Naive thymus-derived CD4-positive, alpha-beta T cell (primary cell): ENCODE measurements at regions not wholly inside any gene's neighbourhood (a gene's known extent, or its start where the extent isn't known, plus 50 kb on each side); places are given as distances from the start of the nearest gene placed in this dataset.

Experiments
- ATAC-seq: fragments of 150-1000 bp; cut with Tn5 transposase; 2 replicates; pipeline ENCODE4 v1.10.0; 2021; ENCODE audit warnings: mild to moderate bottlenecking, moderate library complexity
- CTCF ChIA-PET: fragments of 350-600 bp; sonication (Branson Sonifier 250); formaldehyde crosslinking; loops from one replicate; lab custom pipeline; 2021; ENCODE audit warnings: antibody characterized with exemption; lab: Charles Lee
- POLR2A ChIA-PET: fragments of 350-600 bp; sonication (Branson Sonifier 250); formaldehyde crosslinking; loops from one replicate; lab custom pipeline; 2021; ENCODE audit warnings: antibody characterized with exemption, inconsistent platforms; lab: Charles Lee
- DNase-seq, 9 donors: peaks; one replicate each; pipeline versions ENCODE4 v3.0.0 to v3.0.0-alpha.2; 2020 to 2022; ENCODE audit warnings: mixed read lengths in 1 of 9
- H3K27ac ChIP-seq: one replicate; pipeline ENCODE4 v1.7.0; 2013; ENCODE audit warnings: mild to moderate bottlenecking, low read depth, low read length, moderate library complexity
- H3K27me3 ChIP-seq, 2 donors: one replicate each; pipeline ENCODE4 v1.7.0; 2013; ENCODE audit warnings: low read length in 2 of 2, mild to moderate bottlenecking in 2 of 2, moderate library complexity in 2 of 2; ENCODE audit not compliant: control insufficient read depth in 2 of 2, insufficient read depth in 2 of 2
- H3K36me3 ChIP-seq, 3 experiments: 1 replicate in 2 of 3; 2 replicates in 1 of 3; pipeline ENCODE4 v1.7.0; 2013; ENCODE audit warnings: low read length in 3 of 3, mild to moderate bottlenecking in 3 of 3, moderate library complexity in 1 of 3; ENCODE audit not compliant: insufficient read depth in 3 of 3, control insufficient read depth in 2 of 3
- H3K4me1 ChIP-seq, 2 donors: one replicate each; pipeline ENCODE4 v1.7.0; 2013; ENCODE audit warnings: low read length in 2 of 2, mild to moderate bottlenecking in 2 of 2, moderate library complexity in 1 of 2; ENCODE audit not compliant: control insufficient read depth in 2 of 2, insufficient read depth in 2 of 2
- H3K4me3 ChIP-seq: 2 replicates; pipeline ENCODE4 v1.7.0; 2013; ENCODE audit warnings: mild to moderate bottlenecking, low read length
- H3K9me3 ChIP-seq, 3 experiments: 1 replicate in 2 of 3; 2 replicates in 1 of 3; pipeline ENCODE4 v1.7.0; 2013; ENCODE audit warnings: low read length in 3 of 3; ENCODE audit not compliant: control insufficient read depth in 2 of 3
- H3K27ac Mint-ChIP-seq, 9 donors: one replicate each; pipeline ENCODE4 v1.8.0; 2020 to 2022; ENCODE audit warnings: mixed read lengths in 9 of 9, mild to moderate bottlenecking in 8 of 9, moderate library complexity in 5 of 9, inconsistent platforms in 2 of 9
- H3K27me3 Mint-ChIP-seq, 5 donors: one replicate each; pipeline ENCODE4 v1.8.0; 2021 to 2022; ENCODE audit warnings: mixed read lengths in 5 of 5, mild to moderate bottlenecking in 1 of 5
- H3K36me3 Mint-ChIP-seq, 5 donors: one replicate each; pipeline ENCODE4 v1.8.0; 2020 to 2022; ENCODE audit warnings: mixed read lengths in 5 of 5, mild to moderate bottlenecking in 3 of 5, inconsistent platforms in 1 of 5
- H3K4me1 Mint-ChIP-seq, 7 donors: one replicate each; pipeline ENCODE4 v1.8.0; 2020 to 2022; ENCODE audit warnings: mixed read lengths in 7 of 7, mild to moderate bottlenecking in 3 of 7, inconsistent platforms in 1 of 7
- H3K4me3 Mint-ChIP-seq, 10 donors: one replicate each; pipeline ENCODE4 v1.8.0; 2020 to 2022; ENCODE audit warnings: mild to moderate bottlenecking in 10 of 10, mixed read lengths in 10 of 10, moderate library complexity in 6 of 10, inconsistent platforms in 2 of 10
- H3K9me3 Mint-ChIP-seq, 11 donors: one replicate each; pipeline ENCODE4 v1.8.0; 2020 to 2022; ENCODE audit warnings: mixed read lengths in 11 of 11, mild to moderate bottlenecking in 4 of 11, inconsistent platforms in 1 of 11, moderate library complexity in 1 of 11
- intact Hi-C, 2 donors: fragments of 100-400 bp; cut with micrococcal nuclease; formaldehyde crosslinking; loops; one replicate each; pipeline ENCODE4 v1.15.1; 2023

- peaks cover 0 to 3% (median 0%) of the 10 kb centered on the region in 11 donors for H3K9me3 Mint-ChIP-seq
- Histone ChIP-seq H3K27ac (no peak overlapping the region), H3K27me3 (no peaks in the 10 kb centered on the region), H3K36me3 (no peaks in the 10 kb centered on the region), H3K4me1 (peaks cover 0 to 16% of the 10 kb centered on the region in 2 donors), H3K9me3 (no peaks in the 10 kb centered on the region), H3K4me3 (no peak overlapping the region)
- DNase-seq (no peak), ATAC-seq (no peak)
- peaks cover 0 to 6% (median 5%) of the 10 kb centered on the region in 5 donors for H3K27me3 Mint-ChIP-seq
- CTCF ChIA-PET: no interaction called here
- H3K4me3 Mint-ChIP-seq: no peak overlapping the region
- POLR2A ChIA-PET: no interaction called here
- intact Hi-C loops: no loop called here
- no peaks in the 10 kb centered on the region for H3K36me3 Mint-ChIP-seq
- H3K27ac Mint-ChIP-seq: no peak overlapping the region
- H3K4me1 Mint-ChIP-seq: peaks cover 7 to 24% (median 20%) of the 10 kb centered on the region in 7 donors
Observed at GRCh38 chr16:89038811-89039735, 54.6 kb upstream of the ACSF3 start.

- Histone ChIP-seq H3K27me3 (no peaks in the 10 kb centered on the region), H3K27ac (no peak overlapping the region), H3K4me1 (peaks cover 0 to 12% of the 10 kb centered on the region in 2 donors), H3K9me3 (no peaks in the 10 kb centered on the region), H3K36me3 (no peaks in the 10 kb centered on the region), H3K4me3 (no peak overlapping the region)
- Mint-ChIP-seq H3K4me3 (no peak overlapping the region), H3K4me1 (peaks cover 7 to 17% (median 15%) of the 10 kb centered on the region in 7 donors), H3K9me3 (peaks cover 0 to 3% (median 0%) of the 10 kb centered on the region in 11 donors), H3K27ac (no peak overlapping the region), H3K36me3 (no peaks in the 10 kb centered on the region), H3K27me3 (peaks cover 0 to 6% (median 5%) of the 10 kb centered on the region in 5 donors)
- ATAC-seq: no peak
- ChIA-PET CTCF (no interaction called here), POLR2A (no interaction called here)
- DNase-seq: no peak
- intact Hi-C loops: no loop called here
Observed at GRCh38 chr16:89039756-89040155, 53.9 kb upstream of the ACSF3 start.

- H3K27me3 ChIP-seq: no peaks in the 10 kb centered on the region
- POLR2A ChIA-PET: no interaction called here
- H3K27me3 Mint-ChIP-seq: peaks cover 0 to 6% (median 5%) of the 10 kb centered on the region in 5 donors
- CTCF ChIA-PET: no interaction called here
- peaks cover 1 to 11% (median 9%) of the 10 kb centered on the region in 7 donors for H3K4me1 Mint-ChIP-seq
- DNase-seq (no peak), ATAC-seq (no peak)
- peaks cover 0 to 1% (median 0%) of the 10 kb centered on the region in 11 donors for H3K9me3 Mint-ChIP-seq
- intact Hi-C loops: no loop called here
- no peak overlapping the region for H3K27ac Mint-ChIP-seq
- H3K36me3 Mint-ChIP-seq: no peaks in the 10 kb centered on the region
- H3K4me1 ChIP-seq: peaks cover 0 to 5% of the 10 kb centered on the region in 2 donors
- no peaks in the 10 kb centered on the region for H3K9me3 ChIP-seq
- H3K4me3 ChIP-seq: no peak overlapping the region
- no peaks in the 10 kb centered on the region for H3K36me3 ChIP-seq
- H3K27ac ChIP-seq: no peak overlapping the region
- no peak overlapping the region for H3K4me3 Mint-ChIP-seq
Observed at GRCh38 chr16:89040391-89040790, 53.3 kb upstream of the ACSF3 start.

GRCh38 chr16:89040861-89041570 lies 52.6 kb upstream of the ACSF3 start:
- Mint-ChIP-seq H3K36me3 (no peaks in the 10 kb centered on the region), H3K27ac (no peak overlapping the region), H3K27me3 (peaks cover 0 to 6% (median 4%) of the 10 kb centered on the region in 5 donors), H3K9me3 (peaks cover 0 to 3% (median 1%) of the 10 kb centered on the region in 11 donors), H3K4me3 (no peak overlapping the region), H3K4me1 (peaks cover 0 to 6% (median 4%) of the 10 kb centered on the region in 7 donors)
- ChIA-PET POLR2A (no interaction called here), CTCF (no interaction called here)
- intact Hi-C loops: no loop called here
- no peak for ATAC-seq
- H3K27ac ChIP-seq: no peak overlapping the region
- no peaks in the 10 kb centered on the region for H3K27me3 ChIP-seq
- H3K9me3 ChIP-seq: no peaks in the 10 kb centered on the region
- H3K36me3 ChIP-seq: no peaks in the 10 kb centered on the region
- H3K4me3 ChIP-seq: no peak overlapping the region
- DNase-seq: no peak
- no peaks in the 10 kb centered on the region for H3K4me1 ChIP-seq

- Mint-ChIP-seq H3K4me3 (no peak overlapping the region), H3K36me3 (no peaks in the 10 kb centered on the region), H3K27me3 (peaks cover 0 to 6% (median 4%) of the 10 kb centered on the region in 5 donors), H3K4me1 (peaks cover 0 to 6% (median 4%) of the 10 kb centered on the region in 7 donors), H3K27ac (no peak overlapping the region), H3K9me3 (peaks cover 0 to 5% (median 1%) of the 10 kb centered on the region in 11 donors)
- Histone ChIP-seq H3K27ac (no peak overlapping the region), H3K9me3 (no peaks in the 10 kb centered on the region), H3K4me3 (no peak overlapping the region), H3K4me1 (no peaks in the 10 kb centered on the region), H3K36me3 (no peaks in the 10 kb centered on the region), H3K27me3 (no peaks in the 10 kb centered on the region)
- intact Hi-C loops: no loop called here
- POLR2A ChIA-PET: no interaction called here
- no peak for DNase-seq
- ATAC-seq: no peak
- CTCF ChIA-PET: no interaction called here
Observed at GRCh38 chr16:89041571-89042481, 51.8 kb upstream of the ACSF3 start.
